Gastroesophageal sphincter (tissue), 4 donors: ENCODE measurements at regions not wholly inside any gene's neighbourhood (a gene's known extent, or its start where the extent isn't known, plus 50 kb on each side); places are given as distances from the start of the nearest gene placed in this dataset.

Experiments used
- ATAC-seq: fragments of 150-250 bp; one replicate; pipeline ENCODE4 v1.9.1; 2016; ENCODE audit warnings: mild to moderate bottlenecking, moderate library complexity
- H3K27ac ChIP-seq, 4 donors: fragments of 200-600 bp; sonication (generic) in 3 of 4; 1 replicate in 3 of 4; 2 replicates in 1 of 4; pipeline ENCODE4 v1.5.1; 2016 to 2019
- H3K27me3 ChIP-seq: fragments of 200-600 bp; sonication (generic); one replicate; pipeline ENCODE4 v1.5.1; 2019
- H3K36me3 ChIP-seq, 2 donors: fragments of 200-600 bp; sonication (generic); one replicate each; pipeline ENCODE4 v1.5.1; 2019; ENCODE audit warnings: control low read depth in 1 of 2
- H3K4me1 ChIP-seq, 3 donors: fragments of 200-600 bp; sonication (generic); 1 replicate in 2 of 3; 2 replicates in 1 of 3; pipeline ENCODE4 v1.5.1; 2016 to 2019; ENCODE audit warnings: control low read depth in 2 of 3
- H3K4me3 ChIP-seq, 2 donors: fragments of 200-600 bp; sonication (generic); one replicate each; pipeline ENCODE4 v1.5.1; 2019; ENCODE audit warnings: mild to moderate bottlenecking in 1 of 2, moderate library complexity in 1 of 2
- H3K9me3 ChIP-seq, 3 donors: fragments of 200-600 bp; sonication (generic); one replicate each; pipeline ENCODE4 v1.5.1; 2017 to 2019; ENCODE audit warnings: control low read depth in 2 of 3
- CTCF ChIP-seq, 4 experiments: fragments of 200-600 bp in 2 of 4; fragments of 450-650 bp in 2 of 4; sonication (generic) in 1 of 4; IDR thresholded peaks; one replicate each; pipeline ENCODE4 v1.5.1; 2017 to 2019; ENCODE audit warnings: antibody characterized with exemption in 4 of 4, mild to moderate bottlenecking in 2 of 4, moderate library complexity in 2 of 4
- EP300 ChIP-seq: sonication (generic); formaldehyde crosslinking; IDR thresholded peaks from one replicate; pipeline ENCODE4 v1.6.1; 2017; ENCODE audit warnings: antibody characterized with exemption, mild to moderate bottlenecking
- POLR2A ChIP-seq, 2 donors: fragments of 450-650 bp; IDR thresholded peaks; one replicate each; pipeline ENCODE4 v1.6.1; 2017; ENCODE audit warnings: antibody characterized with exemption in 2 of 2, mild to moderate bottlenecking in 2 of 2, moderate library complexity in 1 of 2
- POLR2AphosphoS5 ChIP-seq: sonication (generic); formaldehyde crosslinking; IDR thresholded peaks from one replicate; pipeline ENCODE4 v1.6.1; 2017; ENCODE audit warnings: antibody characterized with exemption
- WGBS, 2 donors: methylation state at CpG; one replicate each; pipeline ENCODE4 v1.1.5; 2018; ENCODE audit warnings: low coverage in 1 of 2; 5-methylcytosine and 5-hydroxymethylcytosine counted together

- TF ChIP-seq CTCF (IDR thresholded peaks at IDR 0.05): no peak
- TF ChIP-seq POLR2AphosphoS5: no peak
- no peak for TF ChIP-seq POLR2A (IDR thresholded peaks at IDR 0.05)
- TF ChIP-seq EP300: no peak
- Histone ChIP-seq H3K4me1 (no peaks in the 10 kb centered on the region), H3K9me3 (no peaks in the 10 kb centered on the region), H3K27me3 (peaks cover 10% of the 10 kb centered on the region), H3K27ac (no peak overlapping the region), H3K4me3 (no peak overlapping the region), H3K36me3 (no peaks in the 10 kb centered on the region)
- ATAC-seq: no peak
- WGBS, 2 donors: 62% methylated on average over 3 of the region's 4 CpGs; no CpG with 5 or more reads in 1 of the 2 donors
Observed at GRCh38 chr1:213604477-213604876, 383.3 kb upstream of the PROX1 start.

- 52 to 57% methylated on average over 2 to 9 of the region's 9 CpGs for WGBS, 2 donors
- Histone ChIP-seq H3K27me3 (peaks cover 10% of the 10 kb centered on the region), H3K9me3 (no peaks in the 10 kb centered on the region), H3K27ac (no peak overlapping the region), H3K36me3 (no peaks in the 10 kb centered on the region), H3K4me3 (no peak overlapping the region), H3K4me1 (no peaks in the 10 kb centered on the region)
- no peak for TF ChIP-seq CTCF (IDR thresholded peaks at IDR 0.05)
- no peak for TF ChIP-seq POLR2A (IDR thresholded peaks at IDR 0.05)
- TF ChIP-seq EP300: no peak
- TF ChIP-seq POLR2AphosphoS5: no peak
- ATAC-seq: no peak
Observed at GRCh38 chr1:213605732-213606131, 382.0 kb upstream of the PROX1 start.

GRCh38 chr1:213606252-213606820, 381.4 kb upstream of the PROX1 start:
- no peak for ATAC-seq
- Histone ChIP-seq H3K27ac (no peak overlapping the region), H3K9me3 (no peaks in the 10 kb centered on the region), H3K4me1 (no peaks in the 10 kb centered on the region), H3K27me3 (peaks cover 15% of the 10 kb centered on the region), H3K36me3 (no peaks in the 10 kb centered on the region), H3K4me3 (no peak overlapping the region)
- WGBS, 2 donors: 40 to 44% methylated on average over 3 to 5 of the region's 5 CpGs
- no peak for TF ChIP-seq POLR2A (IDR thresholded peaks at IDR 0.05)
- no peak for TF ChIP-seq POLR2AphosphoS5

GRCh38 chr1:213613549-213613948, 374.2 kb upstream of the PROX1 start:
- Histone ChIP-seq H3K27ac (no peak overlapping the region), H3K4me1 (no peaks in the 10 kb centered on the region), H3K4me3 (no peak overlapping the region), H3K36me3 (no peaks in the 10 kb centered on the region), H3K9me3 (no peaks in the 10 kb centered on the region), H3K27me3 (peaks cover 33% of the 10 kb centered on the region)
- WGBS, 2 donors: 60 to 71% methylated on average over 1 of the region's 2 CpGs
- TF ChIP-seq EP300 (no peak), POLR2A (IDR thresholded peaks at IDR 0.05) (no peak), POLR2AphosphoS5 (no peak), CTCF (IDR thresholded peaks at IDR 0.05) (no peak)
- no peak for ATAC-seq

DNA sequence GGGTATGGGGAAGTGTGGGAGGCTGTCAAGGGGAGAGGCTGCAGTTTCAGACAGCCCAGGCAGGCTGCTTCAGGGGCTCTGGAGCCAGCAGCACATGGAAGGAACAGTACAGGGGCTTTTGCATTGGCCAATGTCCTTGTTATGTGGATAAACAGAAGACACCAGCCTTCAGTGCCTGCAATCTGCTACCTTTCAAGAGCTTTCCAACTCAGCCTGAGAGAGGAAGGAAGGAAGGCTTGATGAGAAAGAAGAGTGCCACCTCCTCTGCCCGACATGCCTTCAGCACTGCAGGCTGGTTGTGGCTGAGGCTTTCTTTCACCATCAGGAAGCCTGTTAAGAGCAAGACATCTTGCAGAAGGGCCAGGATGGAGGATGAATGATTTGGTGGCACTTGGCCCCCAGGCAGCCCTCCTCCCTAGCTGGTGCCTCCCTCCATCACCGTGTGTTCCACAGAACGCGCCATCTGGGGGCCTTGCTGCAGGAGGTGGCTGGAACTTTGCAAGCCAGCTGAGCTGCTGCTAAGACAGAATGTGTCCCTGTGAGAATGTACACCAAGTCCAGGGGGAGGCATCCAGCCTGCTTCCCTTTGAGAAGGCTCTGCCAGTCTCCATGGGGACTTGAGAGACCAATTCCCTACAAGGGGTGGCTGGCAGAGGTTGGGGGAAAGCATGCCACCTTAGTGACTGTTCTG, 372.4 kb upstream of the PROX1 start:
- peaks cover 33% of the 10 kb centered on the region for H3K27me3 ChIP-seq
- WGBS, 2 donors: 43 to 67% methylated on average over 1 of the region's 4 CpGs
- H3K27ac ChIP-seq: no peak overlapping the region
- no peaks in the 10 kb centered on the region for H3K4me1 ChIP-seq
- H3K4me3 ChIP-seq: no peak overlapping the region
- H3K9me3 ChIP-seq: no peaks in the 10 kb centered on the region
- no peak for ATAC-seq
- no peaks in the 10 kb centered on the region for H3K36me3 ChIP-seq
- TF ChIP-seq CTCF (IDR thresholded peaks at IDR 0.05): no peak
- TF ChIP-seq POLR2A (IDR thresholded peaks at IDR 0.05): no peak
- TF ChIP-seq EP300: no peak
- TF ChIP-seq POLR2AphosphoS5: no peak
